ENCODE measurements at regions not wholly inside any gene's neighbourhood (a gene's known extent, or its start where the extent isn't known, plus 50 kb on each side); places are given as distances from the start of the nearest gene placed in this dataset.

DNA sequence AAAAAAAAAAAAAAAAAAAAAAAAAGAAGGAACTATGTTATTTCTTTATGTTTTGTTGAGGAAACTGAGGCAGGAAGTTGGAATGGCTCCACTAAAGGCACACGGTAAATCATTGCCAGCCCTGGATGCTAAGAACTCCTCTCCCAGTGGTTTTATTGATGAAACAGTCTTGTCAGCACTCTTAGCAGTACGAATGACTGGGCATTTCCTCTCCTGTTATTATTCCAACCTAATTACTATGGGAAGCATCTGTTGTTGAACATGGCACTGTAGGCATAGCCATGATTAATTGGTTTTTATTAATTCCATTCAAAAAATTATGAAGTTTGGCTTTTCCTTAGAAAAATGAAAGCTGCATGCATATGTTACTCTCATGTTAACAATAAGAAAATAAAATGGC, 1387.1 kb upstream of the TMEM132C start:
- H3K4me3 ChIP-seq (ENCODE audit: low read length): no peak overlapping the region
- H3K36me3 ChIP-seq (ENCODE audit: control insufficient read depth, insufficient read depth, low read length): no peaks in the 10 kb centered on the region
- no peaks in the 10 kb centered on the region for H3K4me1 ChIP-seq (ENCODE audit: control insufficient read depth, insufficient read depth, low read length)
- no peak overlapping the region for H3K27ac ChIP-seq (ENCODE audit: low read depth, low read length)
- no peak overlapping the region for H3K9ac ChIP-seq (ENCODE audit: low read length)
- H3K27me3 ChIP-seq (ENCODE audit: control insufficient read depth, insufficient read depth, low read length): no peaks in the 10 kb centered on the region

DNA sequence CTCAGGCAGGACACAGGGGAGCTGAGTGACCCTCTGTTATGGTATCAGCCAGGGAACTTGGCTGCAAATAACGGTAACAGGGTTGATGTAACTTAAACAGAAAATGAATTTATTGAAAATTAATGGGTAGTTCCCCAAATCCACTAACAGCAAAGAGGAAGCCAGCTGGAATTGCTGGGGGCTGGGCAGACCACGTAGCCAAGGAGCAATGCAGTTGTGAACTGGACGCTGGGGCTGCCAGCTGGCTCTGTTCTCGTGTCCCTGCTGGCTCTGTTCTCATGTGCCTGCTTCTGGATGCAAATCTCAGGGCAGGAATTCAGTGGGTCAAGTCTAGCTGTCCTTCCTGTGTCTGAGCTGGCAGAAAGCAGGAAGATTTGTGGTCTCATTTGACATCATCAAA, 1383.3 kb upstream of the TMEM132C start:
- Histone ChIP-seq H3K9ac (ENCODE audit: low read length) (no peak overlapping the region), H3K4me1 (ENCODE audit: control insufficient read depth, insufficient read depth, low read length) (no peaks in the 10 kb centered on the region), H3K4me3 (ENCODE audit: low read length) (no peak overlapping the region), H3K27ac (ENCODE audit: low read depth, low read length) (no peak overlapping the region), H3K27me3 (ENCODE audit: control insufficient read depth, insufficient read depth, low read length) (no peaks in the 10 kb centered on the region), H3K36me3 (ENCODE audit: control insufficient read depth, insufficient read depth, low read length) (no peaks in the 10 kb centered on the region)

DNA sequence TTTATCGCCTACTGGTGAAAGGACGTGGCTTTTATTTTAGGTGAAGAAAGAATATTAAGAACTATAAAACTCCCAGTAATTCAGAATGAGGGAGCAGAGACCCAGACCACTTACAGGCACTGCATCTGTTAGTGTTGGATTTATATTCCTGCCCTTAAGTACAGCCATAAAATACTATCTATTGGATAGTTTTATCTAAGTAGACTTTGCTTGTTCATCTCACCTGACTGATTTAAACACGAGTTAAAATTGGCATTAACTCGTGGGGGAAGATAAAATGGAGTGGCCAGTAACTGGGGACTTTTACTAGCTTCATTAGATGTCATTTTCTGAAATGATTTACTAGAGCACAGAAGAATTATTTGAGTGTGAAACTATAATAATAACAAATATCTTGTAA, 1377.5 kb upstream of the TMEM132C start:
- H3K9ac ChIP-seq (ENCODE audit: low read length): no peak overlapping the region
- H3K4me3 ChIP-seq (ENCODE audit: low read length): no peak overlapping the region
- H3K27me3 ChIP-seq (ENCODE audit: control insufficient read depth, insufficient read depth, low read length): no peaks in the 10 kb centered on the region
- H3K4me1 ChIP-seq (ENCODE audit: control insufficient read depth, insufficient read depth, low read length): no peaks in the 10 kb centered on the region
- no peak overlapping the region for H3K27ac ChIP-seq (ENCODE audit: low read depth, low read length)
- H3K36me3 ChIP-seq (ENCODE audit: control insufficient read depth, insufficient read depth, low read length): no peaks in the 10 kb centered on the region

DNA sequence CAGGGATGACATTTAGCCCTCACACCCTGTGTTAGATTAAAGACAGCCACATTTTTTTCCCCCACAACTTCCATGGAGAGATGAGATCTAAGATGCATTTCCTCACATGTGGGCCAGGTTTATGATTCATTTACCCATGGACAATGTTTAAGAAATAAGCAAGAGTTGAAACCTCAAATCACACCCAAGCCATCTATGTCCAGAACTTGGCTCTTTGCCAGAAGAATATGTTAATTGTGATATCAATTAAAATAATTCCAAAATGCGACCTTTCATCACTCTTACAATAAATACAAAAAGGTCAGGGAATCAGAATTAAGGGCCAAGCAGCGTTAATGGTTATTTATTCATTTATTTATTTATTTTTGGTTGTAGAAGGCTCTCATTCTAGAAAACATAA, 1376.9 kb upstream of the TMEM132C start:
- no peaks in the 10 kb centered on the region for H3K4me1 ChIP-seq (ENCODE audit: control insufficient read depth, insufficient read depth, low read length)
- H3K27me3 ChIP-seq (ENCODE audit: control insufficient read depth, insufficient read depth, low read length): no peaks in the 10 kb centered on the region
- H3K27ac ChIP-seq (ENCODE audit: low read depth, low read length): no peak overlapping the region
- no peak overlapping the region for H3K4me3 ChIP-seq (ENCODE audit: low read length)
- no peaks in the 10 kb centered on the region for H3K36me3 ChIP-seq (ENCODE audit: control insufficient read depth, insufficient read depth, low read length)
- H3K9ac ChIP-seq (ENCODE audit: low read length): no peak overlapping the region

DNA sequence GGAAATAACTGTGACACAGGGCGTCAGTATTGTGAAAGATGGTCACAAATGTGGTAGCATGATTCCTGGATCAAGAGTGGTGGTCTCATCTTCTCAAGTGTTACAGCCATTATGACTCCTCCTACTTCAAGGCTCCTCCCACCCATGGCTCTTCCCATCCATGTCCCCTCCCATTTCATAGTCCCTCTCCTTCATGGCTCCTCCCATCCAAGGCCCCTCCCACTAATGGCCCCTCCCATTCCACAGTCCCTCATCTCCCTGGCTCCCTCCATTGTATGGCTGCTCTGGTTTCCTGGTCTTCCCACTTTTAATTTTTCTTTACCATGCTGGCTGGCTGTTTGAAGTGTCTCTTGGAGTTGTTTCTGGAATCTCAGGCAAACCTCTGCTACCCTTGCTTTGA, 1375.2 kb upstream of the TMEM132C start:
- Histone ChIP-seq H3K36me3 (ENCODE audit: control insufficient read depth, insufficient read depth, low read length) (no peaks in the 10 kb centered on the region), H3K27me3 (ENCODE audit: control insufficient read depth, insufficient read depth, low read length) (no peaks in the 10 kb centered on the region), H3K4me1 (ENCODE audit: control insufficient read depth, insufficient read depth, low read length) (no peaks in the 10 kb centered on the region), H3K4me3 (ENCODE audit: low read length) (no peak overlapping the region), H3K27ac (ENCODE audit: low read depth, low read length) (no peak overlapping the region), H3K9ac (ENCODE audit: low read length) (no peak overlapping the region)

DNA sequence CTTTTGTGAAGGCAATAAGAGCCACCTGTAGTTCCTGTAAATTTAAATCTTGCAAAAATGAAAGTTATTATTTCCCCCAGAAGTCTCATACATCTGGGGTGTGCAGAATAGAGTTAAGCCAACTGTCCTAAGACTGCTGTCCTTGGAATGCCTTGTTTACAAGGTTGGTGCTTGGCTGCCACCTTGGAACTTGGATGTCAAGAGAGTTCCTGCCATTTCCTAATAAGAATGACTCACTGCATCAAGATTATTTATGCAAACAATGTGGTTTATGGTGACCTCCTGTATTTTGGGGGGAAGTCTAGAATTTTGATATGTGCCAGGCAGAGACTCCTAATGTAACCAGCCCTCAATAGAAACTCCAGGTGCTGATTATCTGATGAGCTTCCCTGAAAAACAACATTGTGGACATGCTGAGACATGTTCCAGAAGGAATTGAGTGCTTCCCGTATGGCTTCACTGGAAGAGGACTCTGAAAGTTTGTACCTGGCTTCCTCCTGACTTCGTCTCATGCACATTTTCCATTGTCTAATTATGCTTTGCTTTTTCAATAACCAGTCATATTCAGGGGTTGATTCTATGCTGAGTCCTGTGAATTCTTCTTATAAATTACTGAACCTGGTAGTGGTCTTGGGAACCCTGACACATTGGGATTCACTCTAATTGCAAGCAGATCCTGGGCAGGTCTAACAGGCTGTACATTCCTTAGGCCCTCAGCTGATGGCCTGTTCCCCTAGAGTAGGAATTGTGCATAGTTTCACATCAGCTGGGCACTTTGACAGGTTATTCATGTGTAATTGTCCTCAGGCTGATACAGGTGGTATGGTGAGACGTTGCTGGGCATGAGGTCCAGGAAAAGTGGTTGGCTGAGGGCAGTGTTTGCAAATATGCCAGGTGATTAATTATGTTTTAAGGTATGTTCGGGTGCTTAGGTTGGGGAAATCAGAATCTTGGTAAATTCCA, 1370.7 kb upstream of the TMEM132C start:
- Histone ChIP-seq H3K4me1 (ENCODE audit: control insufficient read depth, insufficient read depth, low read length) (no peaks in the 10 kb centered on the region), H3K27me3 (ENCODE audit: control insufficient read depth, insufficient read depth, low read length) (no peaks in the 10 kb centered on the region), H3K36me3 (ENCODE audit: control insufficient read depth, insufficient read depth, low read length) (no peaks in the 10 kb centered on the region), H3K9ac (ENCODE audit: low read length) (no peak overlapping the region), H3K4me3 (ENCODE audit: low read length) (no peak overlapping the region), H3K27ac (ENCODE audit: low read depth, low read length) (no peak overlapping the region)

DNA sequence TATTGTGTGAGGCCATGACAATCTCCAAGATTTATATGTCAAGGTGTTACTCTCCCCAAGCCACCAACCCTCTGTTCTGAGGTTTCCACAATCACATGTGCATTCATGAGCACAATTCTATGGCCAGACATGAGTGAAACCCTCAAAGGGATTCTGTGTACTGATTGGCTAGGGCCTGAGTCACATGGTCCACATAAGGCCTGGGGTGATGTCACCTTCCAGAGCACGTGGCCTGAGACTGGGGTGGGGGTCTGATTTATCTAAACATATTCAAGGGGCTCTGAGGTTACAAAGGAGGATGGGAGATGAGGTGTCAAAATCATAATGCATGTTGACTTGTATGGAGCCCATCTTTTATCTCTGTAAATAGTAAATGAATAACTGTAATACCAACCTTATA, 1369.9 kb upstream of the TMEM132C start:
- no peaks in the 10 kb centered on the region for H3K36me3 ChIP-seq (ENCODE audit: control insufficient read depth, insufficient read depth, low read length)
- H3K27me3 ChIP-seq (ENCODE audit: control insufficient read depth, insufficient read depth, low read length): no peaks in the 10 kb centered on the region
- no peak overlapping the region for H3K9ac ChIP-seq (ENCODE audit: low read length)
- no peaks in the 10 kb centered on the region for H3K4me1 ChIP-seq (ENCODE audit: control insufficient read depth, insufficient read depth, low read length)
- H3K4me3 ChIP-seq (ENCODE audit: low read length): no peak overlapping the region
- no peak overlapping the region for H3K27ac ChIP-seq (ENCODE audit: low read depth, low read length)

DNA sequence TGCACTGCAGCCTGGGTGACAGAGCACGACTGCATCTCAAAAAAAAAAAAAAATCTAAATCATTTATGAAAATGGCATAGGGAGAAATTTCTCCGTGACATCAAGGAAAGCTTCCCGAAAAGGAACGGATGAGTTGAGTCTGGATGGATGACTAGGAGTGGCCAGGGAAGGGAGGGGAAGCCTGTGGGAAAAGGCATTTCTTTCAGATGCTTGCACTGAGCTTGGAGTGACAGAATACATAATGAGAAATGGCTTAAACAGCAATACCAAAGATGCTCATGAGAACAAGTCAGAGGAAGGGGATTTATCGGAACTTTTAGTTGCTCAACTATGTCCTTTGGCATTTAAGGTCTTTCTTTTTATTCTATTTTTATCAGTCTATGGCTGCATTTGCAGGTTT, 1369.2 kb upstream of the TMEM132C start:
- Histone ChIP-seq H3K27me3 (ENCODE audit: control insufficient read depth, insufficient read depth, low read length) (no peaks in the 10 kb centered on the region), H3K4me3 (ENCODE audit: low read length) (no peak overlapping the region), H3K36me3 (ENCODE audit: control insufficient read depth, insufficient read depth, low read length) (no peaks in the 10 kb centered on the region), H3K9ac (ENCODE audit: low read length) (no peak overlapping the region), H3K4me1 (ENCODE audit: control insufficient read depth, insufficient read depth, low read length) (no peaks in the 10 kb centered on the region), H3K27ac (ENCODE audit: low read depth, low read length) (no peak overlapping the region)

DNA sequence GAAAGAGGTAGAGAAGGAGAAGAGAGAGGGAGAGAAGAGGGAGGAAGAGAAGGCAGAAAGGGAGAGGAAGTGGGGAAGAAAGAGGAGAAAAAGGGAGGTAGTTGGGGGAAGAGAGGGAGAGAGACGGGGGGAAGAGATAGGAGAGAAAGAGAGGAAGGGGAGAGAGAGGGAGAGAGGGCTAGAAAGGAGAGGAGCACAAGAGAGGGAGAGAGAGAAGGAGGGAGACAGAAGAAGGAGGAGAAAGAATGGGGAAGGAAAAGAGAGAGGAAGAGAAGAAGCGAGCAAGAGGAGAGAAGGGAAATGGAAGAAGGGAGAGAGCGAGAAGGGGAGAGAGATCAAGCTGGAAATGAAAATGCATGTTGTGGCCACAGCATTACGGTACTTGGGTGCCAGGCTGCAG, 1368.4 kb upstream of the TMEM132C start:
- H3K36me3 ChIP-seq (ENCODE audit: control insufficient read depth, insufficient read depth, low read length): no peaks in the 10 kb centered on the region
- H3K27me3 ChIP-seq (ENCODE audit: control insufficient read depth, insufficient read depth, low read length): no peaks in the 10 kb centered on the region
- H3K4me1 ChIP-seq (ENCODE audit: control insufficient read depth, insufficient read depth, low read length): no peaks in the 10 kb centered on the region
- no peak overlapping the region for H3K4me3 ChIP-seq (ENCODE audit: low read length)
- no peak overlapping the region for H3K9ac ChIP-seq (ENCODE audit: low read length)
- no peak overlapping the region for H3K27ac ChIP-seq (ENCODE audit: low read depth, low read length)

DNA sequence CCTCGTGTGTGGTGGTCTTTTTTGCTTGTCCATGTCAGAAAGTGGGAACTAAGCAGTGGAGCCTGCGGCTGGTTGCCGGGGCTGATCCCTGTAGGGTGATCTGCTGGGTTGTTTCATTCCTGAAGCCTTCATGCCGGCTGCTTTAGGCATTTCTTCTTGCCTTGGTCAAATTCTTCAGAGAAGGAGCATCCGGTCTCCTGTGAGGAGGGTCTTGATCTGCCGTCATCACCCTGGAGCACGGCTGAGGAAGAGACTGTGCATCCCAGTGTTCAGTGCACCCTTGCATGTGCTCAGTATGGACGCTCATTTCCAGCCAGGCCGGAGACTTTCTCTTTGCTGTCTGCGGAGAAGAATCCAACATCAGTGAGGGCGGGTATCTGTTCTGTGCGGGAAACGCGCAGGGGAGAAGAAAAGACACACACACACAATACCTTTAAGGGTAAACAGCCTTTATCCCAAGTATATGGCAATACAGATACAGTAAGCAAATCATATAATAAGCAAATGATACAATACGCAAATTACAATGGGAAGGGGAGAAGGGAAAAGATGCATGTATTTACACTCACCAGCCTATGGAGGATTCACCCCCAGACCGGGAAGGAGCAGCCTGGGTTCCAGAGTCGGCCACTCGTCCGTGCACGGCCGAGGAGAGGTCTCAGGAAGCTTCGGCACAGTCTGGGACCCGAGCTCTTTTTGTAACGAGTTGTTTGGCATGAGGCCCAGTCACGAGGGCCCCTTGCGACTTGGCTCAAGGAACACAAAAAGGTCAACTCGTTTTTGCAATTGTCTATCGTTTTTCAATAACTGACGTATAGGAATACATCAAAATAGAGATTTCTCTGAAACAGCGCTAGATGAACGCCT, 1366.8 kb upstream of the TMEM132C start:
- no peaks in the 10 kb centered on the region for H3K27me3 ChIP-seq (ENCODE audit: control insufficient read depth, insufficient read depth, low read length)
- no peaks in the 10 kb centered on the region for H3K36me3 ChIP-seq (ENCODE audit: control insufficient read depth, insufficient read depth, low read length)
- no peak overlapping the region for H3K27ac ChIP-seq (ENCODE audit: low read depth, low read length)
- no peak overlapping the region for H3K4me3 ChIP-seq (ENCODE audit: low read length)
- H3K4me1 ChIP-seq (ENCODE audit: control insufficient read depth, insufficient read depth, low read length): no peaks in the 10 kb centered on the region
- H3K9ac ChIP-seq (ENCODE audit: low read length): no peak overlapping the region

DNA sequence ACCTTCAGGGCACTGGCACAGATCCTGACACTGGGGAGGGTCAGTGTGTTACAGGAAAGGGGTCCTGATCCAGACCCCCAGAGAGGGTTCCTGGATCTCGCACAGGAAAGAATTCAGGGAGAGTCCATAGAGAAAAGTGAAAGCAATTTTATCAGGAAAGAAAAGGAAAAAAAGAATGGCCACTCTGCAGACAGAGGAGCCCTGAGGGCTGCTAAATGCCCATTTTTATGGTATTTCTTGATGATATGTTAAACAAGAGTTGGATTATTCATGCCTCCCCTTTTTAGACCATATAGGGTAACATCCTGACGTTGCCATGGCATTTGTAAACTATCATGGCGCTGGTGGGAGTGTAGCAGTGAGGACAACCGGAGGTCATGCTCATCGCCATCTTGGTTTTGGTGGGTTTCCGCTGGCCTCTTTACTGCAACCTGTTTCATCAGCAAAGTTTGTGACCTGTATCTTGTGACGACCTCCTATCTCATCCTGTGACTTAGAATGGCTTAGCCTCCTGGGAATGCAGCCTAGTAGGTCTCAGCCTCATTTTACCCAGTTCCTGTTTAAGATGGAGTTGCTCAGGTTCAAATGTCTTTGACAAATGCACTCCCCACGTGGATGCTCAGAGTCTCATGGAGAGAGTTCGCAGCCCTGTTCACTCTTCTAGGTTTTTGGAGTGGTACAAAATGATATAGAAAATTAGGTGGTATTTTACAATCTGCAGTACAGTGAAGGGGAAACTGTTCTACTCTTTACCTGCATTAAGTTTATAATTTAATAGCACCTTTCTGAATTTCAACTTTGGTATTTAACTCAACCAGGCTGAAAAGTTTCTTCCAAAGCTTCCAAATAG, 1363.7 kb upstream of the TMEM132C start:
- H3K4me3 ChIP-seq (ENCODE audit: low read length): no peak overlapping the region
- H3K27ac ChIP-seq (ENCODE audit: low read depth, low read length): no peak overlapping the region
- no peaks in the 10 kb centered on the region for H3K36me3 ChIP-seq (ENCODE audit: control insufficient read depth, insufficient read depth, low read length)
- H3K27me3 ChIP-seq (ENCODE audit: control insufficient read depth, insufficient read depth, low read length): no peaks in the 10 kb centered on the region
- H3K9ac ChIP-seq (ENCODE audit: low read length): no peak overlapping the region
- H3K4me1 ChIP-seq (ENCODE audit: control insufficient read depth, insufficient read depth, low read length): no peaks in the 10 kb centered on the region

DNA sequence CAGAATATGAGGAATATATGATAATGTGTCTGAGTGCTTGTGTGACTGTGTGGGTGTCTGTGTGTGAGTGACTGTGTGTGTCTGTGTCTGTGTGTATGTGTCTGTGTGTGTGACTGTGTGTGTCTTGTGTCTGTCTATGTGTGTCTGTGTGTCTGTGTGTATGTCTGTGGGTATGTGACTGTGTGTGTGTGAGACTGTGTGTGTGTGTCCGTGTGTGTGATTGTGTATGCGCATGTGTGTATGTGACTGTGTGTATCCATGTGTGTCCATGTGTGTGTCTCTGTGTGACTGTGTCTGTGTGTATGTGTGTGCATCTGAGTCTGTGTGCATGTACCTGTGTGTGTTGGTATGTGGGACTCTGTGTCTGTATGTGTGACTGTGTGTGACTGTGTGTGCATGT, 1361.2 kb upstream of the TMEM132C start:
- Histone ChIP-seq H3K4me3 (ENCODE audit: low read length) (no peak overlapping the region), H3K4me1 (ENCODE audit: control insufficient read depth, insufficient read depth, low read length) (no peaks in the 10 kb centered on the region), H3K27ac (ENCODE audit: low read depth, low read length) (no peak overlapping the region), H3K36me3 (ENCODE audit: control insufficient read depth, insufficient read depth, low read length) (no peaks in the 10 kb centered on the region), H3K9ac (ENCODE audit: low read length) (no peak overlapping the region), H3K27me3 (ENCODE audit: control insufficient read depth, insufficient read depth, low read length) (no peaks in the 10 kb centered on the region)

Data from rectal smooth muscle tissue (tissue), 1 donor.